Neural cell (in vitro differentiated cells): ENCODE measurements at regions not wholly inside any gene's neighbourhood (a gene's known extent, or its start where the extent isn't known, plus 50 kb on each side); places are given as distances from the start of the nearest gene placed in this dataset.

Source experiments
- H2AFZ ChIP-seq: fragments of 200-600, 300-800 bp; sonication (generic), shearing (Covaris generic); 2 replicates; pipeline ENCODE4 v1.6.0; 2014; ENCODE audit warnings: low read depth, mild to moderate bottlenecking, antibody characterized with exemption, low read length, moderate library complexity
- H3F3A ChIP-seq: fragments of 200-600 bp; shearing (Covaris generic); 2 replicates; pipeline ENCODE4 v1.6.1; 2016; ENCODE audit warnings: mild to moderate bottlenecking, moderate library complexity, mixed read lengths, antibody characterized with exemption, low read length; ENCODE audit not compliant: insufficient read depth, poor library complexity, severe bottlenecking
- H3K27ac ChIP-seq: fragments of 200-600, 300-800 bp; sonication (generic), shearing (Covaris generic); 2 replicates; pipeline ENCODE4 v1.5.1; 2014; ENCODE audit warnings: mild to moderate bottlenecking, low read length, moderate library complexity
- H3K27me3 ChIP-seq: fragments of 300-800, 200-600 bp; sonication (generic), shearing (Covaris generic); 2 replicates; pipeline ENCODE4 v1.6.0; 2014; ENCODE audit warnings: mild to moderate bottlenecking, low read depth, low read length, moderate library complexity; ENCODE audit not compliant: insufficient read depth
- H3K36me3 ChIP-seq: fragments of 300-800, 200-600 bp; sonication (generic), shearing (Covaris generic); 2 replicates; pipeline ENCODE4 v1.5.1; 2014; ENCODE audit warnings: mild to moderate bottlenecking, antibody characterized with exemption, low read length, moderate library complexity; ENCODE audit not compliant: insufficient read depth
- H3K4me2 ChIP-seq: fragments of 300-800, 200-600 bp; sonication (generic), shearing (Covaris generic); 2 replicates; pipeline ENCODE4 v1.6.0; 2014; ENCODE audit warnings: mild to moderate bottlenecking, low read length
- H3K4me3 ChIP-seq: fragments of 300-800, 200-600 bp; sonication (generic), shearing (Covaris generic); 2 replicates; pipeline ENCODE4 v1.5.1; 2014; ENCODE audit warnings: mild to moderate bottlenecking, low read length, moderate library complexity
- H3K79me2 ChIP-seq: fragments of 200-600 bp; shearing (Covaris generic); replicated peaks from 2 replicates; pipeline ENCODE4 v1.6.0; 2014; ENCODE audit warnings: mild to moderate bottlenecking, low read length, moderate library complexity; ENCODE audit not compliant: insufficient read depth
- H3K9ac ChIP-seq: fragments of 300-800, 200-600 bp; sonication (generic), shearing (Covaris generic); 2 replicates; pipeline ENCODE4 v1.6.1; 2016; ENCODE audit warnings: mild to moderate bottlenecking, low read length, mixed read lengths
- H3K9me2 ChIP-seq: fragments of 200-600 bp; shearing (Covaris generic); 2 replicates; pipeline ENCODE4 v1.6.1; 2016; ENCODE audit warnings: mild to moderate bottlenecking, low read length, mixed read lengths; ENCODE audit not compliant: insufficient read depth
- H3K9me3 ChIP-seq: fragments of 200-600, 300-800 bp; sonication (generic), shearing (Covaris generic); 2 replicates; pipeline ENCODE4 v1.6.1; 2016; ENCODE audit warnings: mild to moderate bottlenecking, mixed run types, low read length, moderate library complexity, mixed read lengths
- H4K20me1 ChIP-seq: fragments of 200-600 bp; shearing (Covaris generic); 2 replicates; pipeline ENCODE4 v1.6.1; 2016; ENCODE audit warnings: mild to moderate bottlenecking, mixed run types; ENCODE audit not compliant: insufficient read depth
- EP300 ChIP-seq: fragments of 450-650 bp; conservative IDR thresholded peaks from 2 replicates; pipeline ENCODE4 v1.6.1; 2014; ENCODE audit warnings: antibody characterized with exemption, mild to moderate bottlenecking, moderate library complexity; ENCODE audit not compliant: poor library complexity, severe bottlenecking
- EZH2 ChIP-seq: fragments of 200-600, 300-800 bp; shearing (Covaris generic), sonication (generic); IDR thresholded peaks from 2 replicates; pipeline ENCODE4 v1.6.1; 2014; ENCODE audit warnings: antibody characterized with exemption, low read length, borderline replicate concordance, mild to moderate bottlenecking; ENCODE audit not compliant: insufficient read depth, poor library complexity, severe bottlenecking
- MXI1 ChIP-seq: fragments of 450-650 bp; conservative IDR thresholded peaks from 2 replicates; pipeline ENCODE4 v1.6.1; 2014; ENCODE audit warnings: antibody characterized with exemption, mild to moderate bottlenecking; ENCODE audit not compliant: poor library complexity, severe bottlenecking
- POLR2AphosphoS5 ChIP-seq: IDR thresholded peaks from 2 replicates; pipeline ENCODE4 v1.6.1; 2012
- RAD21 ChIP-seq: fragments of 450-650 bp; conservative IDR thresholded peaks from 2 replicates; pipeline ENCODE4 v1.6.1; 2014; ENCODE audit warnings: antibody characterized with exemption, mild to moderate bottlenecking, moderate library complexity
- SMC3 ChIP-seq: fragments of 450-650 bp; conservative IDR thresholded peaks from 2 replicates; pipeline ENCODE4 v1.6.1; 2014; ENCODE audit warnings: antibody characterized with exemption, mild to moderate bottlenecking, moderate library complexity; ENCODE audit not compliant: poor library complexity
- TAF1 ChIP-seq: IDR thresholded peaks from 2 replicates; pipeline ENCODE4 v1.6.1; 2012; ENCODE audit warnings: low read depth
- TF ChIP-seq, protein P1 (sequence below): IDR thresholded peaks from 2 replicates; pipeline ENCODE4 v1.6.1; 2012; ENCODE audit warnings: borderline replicate concordance
- TF ChIP-seq, protein P2 (sequence below): fragments of 450-650 bp; IDR thresholded peaks from 2 replicates; pipeline ENCODE4 v1.5.1; 2014; ENCODE audit warnings: antibody characterized with exemption, mild to moderate bottlenecking, moderate library complexity; ENCODE audit not compliant: poor library complexity, severe bottlenecking

DNA sequence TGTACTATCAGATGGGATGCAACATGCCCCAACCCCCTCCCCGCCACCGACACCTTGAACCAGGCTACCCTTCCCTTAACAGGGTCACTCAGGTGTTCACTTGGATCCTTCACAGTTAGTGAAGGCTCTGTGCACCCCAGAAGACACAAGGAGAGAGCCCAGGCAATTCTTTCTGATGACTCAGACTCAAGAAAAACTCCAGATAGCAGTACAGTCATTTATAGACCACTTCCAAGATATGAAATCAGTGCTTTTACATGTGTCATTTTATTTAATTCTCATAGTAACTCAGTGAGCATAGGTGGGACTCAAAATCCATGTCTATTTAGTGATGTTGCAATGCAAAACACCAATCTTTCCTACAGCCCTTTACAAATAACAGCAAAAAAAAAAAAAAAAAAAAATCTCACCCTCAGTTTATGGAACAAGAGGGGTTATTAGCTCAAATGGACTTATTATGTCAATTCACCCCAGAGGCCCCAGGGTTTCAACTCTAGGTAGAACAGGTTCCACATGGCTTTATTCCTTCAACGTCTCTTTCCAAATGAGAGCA, 71.9 kb downstream of the FOXD1 start:
- TF ChIP-seq SMC3 (no peak), EZH2 (no peak), POLR2AphosphoS5 (no peak), TAF1 (no peak), RAD21 (no peak), MXI1 (no peak), EP300 (no peak)
- TF ChIP-seq, protein P1, sequence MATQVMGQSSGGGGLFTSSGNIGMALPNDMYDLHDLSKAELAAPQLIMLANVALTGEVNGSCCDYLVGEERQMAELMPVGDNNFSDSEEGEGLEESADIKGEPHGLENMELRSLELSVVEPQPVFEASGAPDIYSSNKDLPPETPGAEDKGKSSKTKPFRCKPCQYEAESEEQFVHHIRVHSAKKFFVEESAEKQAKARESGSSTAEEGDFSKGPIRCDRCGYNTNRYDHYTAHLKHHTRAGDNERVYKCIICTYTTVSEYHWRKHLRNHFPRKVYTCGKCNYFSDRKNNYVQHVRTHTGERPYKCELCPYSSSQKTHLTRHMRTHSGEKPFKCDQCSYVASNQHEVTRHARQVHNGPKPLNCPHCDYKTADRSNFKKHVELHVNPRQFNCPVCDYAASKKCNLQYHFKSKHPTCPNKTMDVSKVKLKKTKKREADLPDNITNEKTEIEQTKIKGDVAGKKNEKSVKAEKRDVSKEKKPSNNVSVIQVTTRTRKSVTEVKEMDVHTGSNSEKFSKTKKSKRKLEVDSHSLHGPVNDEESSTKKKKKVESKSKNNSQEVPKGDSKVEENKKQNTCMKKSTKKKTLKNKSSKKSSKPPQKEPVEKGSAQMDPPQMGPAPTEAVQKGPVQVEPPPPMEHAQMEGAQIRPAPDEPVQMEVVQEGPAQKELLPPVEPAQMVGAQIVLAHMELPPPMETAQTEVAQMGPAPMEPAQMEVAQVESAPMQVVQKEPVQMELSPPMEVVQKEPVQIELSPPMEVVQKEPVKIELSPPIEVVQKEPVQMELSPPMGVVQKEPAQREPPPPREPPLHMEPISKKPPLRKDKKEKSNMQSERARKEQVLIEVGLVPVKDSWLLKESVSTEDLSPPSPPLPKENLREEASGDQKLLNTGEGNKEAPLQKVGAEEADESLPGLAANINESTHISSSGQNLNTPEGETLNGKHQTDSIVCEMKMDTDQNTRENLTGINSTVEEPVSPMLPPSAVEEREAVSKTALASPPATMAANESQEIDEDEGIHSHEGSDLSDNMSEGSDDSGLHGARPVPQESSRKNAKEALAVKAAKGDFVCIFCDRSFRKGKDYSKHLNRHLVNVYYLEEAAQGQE: no peak
- TF ChIP-seq, protein P2, sequence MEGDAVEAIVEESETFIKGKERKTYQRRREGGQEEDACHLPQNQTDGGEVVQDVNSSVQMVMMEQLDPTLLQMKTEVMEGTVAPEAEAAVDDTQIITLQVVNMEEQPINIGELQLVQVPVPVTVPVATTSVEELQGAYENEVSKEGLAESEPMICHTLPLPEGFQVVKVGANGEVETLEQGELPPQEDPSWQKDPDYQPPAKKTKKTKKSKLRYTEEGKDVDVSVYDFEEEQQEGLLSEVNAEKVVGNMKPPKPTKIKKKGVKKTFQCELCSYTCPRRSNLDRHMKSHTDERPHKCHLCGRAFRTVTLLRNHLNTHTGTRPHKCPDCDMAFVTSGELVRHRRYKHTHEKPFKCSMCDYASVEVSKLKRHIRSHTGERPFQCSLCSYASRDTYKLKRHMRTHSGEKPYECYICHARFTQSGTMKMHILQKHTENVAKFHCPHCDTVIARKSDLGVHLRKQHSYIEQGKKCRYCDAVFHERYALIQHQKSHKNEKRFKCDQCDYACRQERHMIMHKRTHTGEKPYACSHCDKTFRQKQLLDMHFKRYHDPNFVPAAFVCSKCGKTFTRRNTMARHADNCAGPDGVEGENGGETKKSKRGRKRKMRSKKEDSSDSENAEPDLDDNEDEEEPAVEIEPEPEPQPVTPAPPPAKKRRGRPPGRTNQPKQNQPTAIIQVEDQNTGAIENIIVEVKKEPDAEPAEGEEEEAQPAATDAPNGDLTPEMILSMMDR: no peak
- Histone ChIP-seq H3F3A (no peaks in the 10 kb centered on the region), H4K20me1 (no peaks in the 10 kb centered on the region), H3K9me2 (no peaks in the 10 kb centered on the region), H3K4me2 (no peak overlapping the region), H3K27me3 (peaks cover 39% of the 10 kb centered on the region), H2AFZ (no peak overlapping the region), H3K36me3 (no peaks in the 10 kb centered on the region), H3K4me3 (no peak overlapping the region), H3K27ac (no peak overlapping the region), H3K9ac (no peak overlapping the region), H3K9me3 (no peaks in the 10 kb centered on the region), H3K79me2 (no peaks in the 10 kb centered on the region)

- Histone ChIP-seq H3K9ac (no peak overlapping the region), H3K79me2 (no peaks in the 10 kb centered on the region), H2AFZ (no peak overlapping the region), H3K9me3 (no peaks in the 10 kb centered on the region), H3K36me3 (no peaks in the 10 kb centered on the region), H3K27ac (no peak overlapping the region), H3K27me3 (peaks cover 31% of the 10 kb centered on the region), H3K9me2 (no peaks in the 10 kb centered on the region), H4K20me1 (no peaks in the 10 kb centered on the region), H3K4me2 (no peak overlapping the region), H3F3A (no peaks in the 10 kb centered on the region), H3K4me3 (no peak overlapping the region)
- TF ChIP-seq SMC3 (no peak), MXI1 (no peak)
These were observed 72.6 kb downstream of the FOXD1 start for GRCh38 chr5:73375949-73376348.

DNA sequence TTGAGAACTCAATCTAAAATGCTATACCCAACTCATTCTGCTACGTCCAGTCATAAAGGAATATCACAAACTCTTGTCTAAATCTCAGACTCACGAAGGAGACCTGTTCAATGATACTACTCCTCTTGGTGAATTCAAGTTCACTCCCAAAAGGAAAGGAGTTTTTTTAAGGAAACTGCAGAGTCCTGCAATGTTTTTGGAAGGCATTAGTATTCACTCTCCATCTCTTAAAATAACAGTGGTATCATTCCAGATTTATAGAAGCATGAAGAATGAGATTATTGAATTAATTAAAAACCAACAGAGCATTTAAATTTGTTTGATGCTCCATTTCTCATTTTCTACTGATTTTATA, 73.4 kb downstream of the FOXD1 start:
- Histone ChIP-seq H3K27me3 (peaks cover 24% of the 10 kb centered on the region), H3K4me3 (no peak overlapping the region), H3K79me2 (no peaks in the 10 kb centered on the region), H3K27ac (no peak overlapping the region), H3K36me3 (no peaks in the 10 kb centered on the region), H3K9me2 (no peaks in the 10 kb centered on the region), H2AFZ (no peak overlapping the region), H3K9ac (no peak overlapping the region), H3F3A (no peaks in the 10 kb centered on the region), H3K9me3 (no peaks in the 10 kb centered on the region), H3K4me2 (no peak overlapping the region), H4K20me1 (no peaks in the 10 kb centered on the region)
- TF ChIP-seq EP300: no peak
- TF ChIP-seq, protein P1: no peak
- no peak for TF ChIP-seq RAD21
- TF ChIP-seq, protein P2: no peak
- no peak for TF ChIP-seq SMC3
- no peak for TF ChIP-seq EZH2
- no peak for TF ChIP-seq POLR2AphosphoS5
- TF ChIP-seq TAF1: no peak
- TF ChIP-seq MXI1: no peak
